ENCODE measurements at regions not wholly inside any gene's neighbourhood (a gene's known extent, or its start where the extent isn't known, plus 50 kb on each side); places are given as distances from the start of the nearest gene placed in this dataset.

- Mint-ChIP-seq H3K9me3 (ENCODE audit: unreplicated experiment) (peaks cover 9% of the 10 kb centered on the region), H3K4me1 (ENCODE audit: insufficient read depth, unreplicated experiment) (peaks cover 21% of the 10 kb centered on the region), H3K27me3 (ENCODE audit: insufficient read depth, unreplicated experiment) (no peaks in the 10 kb centered on the region), H3K4me3 (ENCODE audit: unreplicated experiment) (no peak overlapping the region), H3K36me3 (ENCODE audit: insufficient read depth, unreplicated experiment) (no peaks in the 10 kb centered on the region), H3K27ac (ENCODE audit: low read depth, unreplicated experiment) (no peak overlapping the region)
- DNase-seq (ENCODE audit: unreplicated experiment): no peak
- ChIA-PET POLR2A (no interaction called here), CTCF (interaction anchor here (1.3 kb wide), 1 partner anchor 16 kb away, joined by 7 read pairs; no protein-coding TSS in a partner anchor)
- no peak for TF ChIP-seq CTCF (IDR thresholded peaks at IDR 0.05; ENCODE audit: unreplicated experiment)
- no TSS peak for BruUV-seq (replicated peaks)
- intact Hi-C loops (cut with micrococcal nuclease): no loop called here
Observed at GRCh38 chr3:106593381-106593780, 724.6 kb upstream of the CBLB start.

- intact Hi-C loops (cut with micrococcal nuclease): loop anchor here (1.0 to 10.0 kb wide), 7 partner anchors 49 to 1075 kb away; partner anchors contain the start of gene CBLB
- Mint-ChIP-seq H3K4me1 (ENCODE audit: insufficient read depth, unreplicated experiment) (peaks cover 22% of the 10 kb centered on the region), H3K27me3 (ENCODE audit: insufficient read depth, unreplicated experiment) (no peaks in the 10 kb centered on the region), H3K27ac (ENCODE audit: low read depth, unreplicated experiment) (peak overlapping the region; percentile 65), H3K36me3 (ENCODE audit: insufficient read depth, unreplicated experiment) (no peaks in the 10 kb centered on the region), H3K4me3 (ENCODE audit: unreplicated experiment) (no peak overlapping the region), H3K9me3 (ENCODE audit: unreplicated experiment) (peaks cover 7% of the 10 kb centered on the region)
- POLR2A ChIA-PET: interaction anchor here (0.6 to 2.0 kb wide), 13 partner anchors 9 to 786 kb away, joined by 3 to 12 read pairs (median 3); partner anchors contain the start of gene CBLB
- DNase-seq (ENCODE audit: unreplicated experiment): peak; percentile 85
- no TSS peak for BruUV-seq (replicated peaks)
- peak; percentile 86 for TF ChIP-seq CTCF (IDR thresholded peaks at IDR 0.05; ENCODE audit: unreplicated experiment)
- CTCF ChIA-PET: interaction anchor here (0.6 to 3.1 kb wide), 43 partner anchors 9 to 1241 kb away, joined by 3 to 21 read pairs (median 3); no protein-coding TSS in a partner anchor
Observed at GRCh38 chr3:106609666-106610301, 741.0 kb upstream of the CBLB start.

- POLR2A ChIA-PET: interaction anchor here (0.6 to 2.0 kb wide), 10 partner anchors 20 to 787 kb away, joined by 3 to 12 read pairs (median 6); partner anchors contain the start of gene CBLB
- peaks cover 22% of the 10 kb centered on the region for H3K4me1 Mint-ChIP-seq (ENCODE audit: insufficient read depth, unreplicated experiment)
- CTCF ChIA-PET: interaction anchor here (0.6 to 3.1 kb wide), 22 partner anchors 8 to 1130 kb away, joined by 3 to 21 read pairs (median 4); no protein-coding TSS in a partner anchor
- H3K4me3 Mint-ChIP-seq (ENCODE audit: unreplicated experiment): no peak overlapping the region
- H3K27ac Mint-ChIP-seq (ENCODE audit: low read depth, unreplicated experiment): peak overlapping the region; percentile 65
- DNase-seq (ENCODE audit: unreplicated experiment): peak; percentile 57
- BruUV-seq (replicated peaks): no TSS peak
- no peaks in the 10 kb centered on the region for H3K36me3 Mint-ChIP-seq (ENCODE audit: insufficient read depth, unreplicated experiment)
- intact Hi-C loops (cut with micrococcal nuclease): loop anchor here (1.0 kb wide), 1 partner anchor 454 kb away; no protein-coding TSS in a partner anchor
- TF ChIP-seq CTCF (IDR thresholded peaks at IDR 0.05; ENCODE audit: unreplicated experiment): no peak
- H3K9me3 Mint-ChIP-seq (ENCODE audit: unreplicated experiment): peaks cover 6% of the 10 kb centered on the region
- H3K27me3 Mint-ChIP-seq (ENCODE audit: insufficient read depth, unreplicated experiment): no peaks in the 10 kb centered on the region
Observed at GRCh38 chr3:106610362-106610959, 741.6 kb upstream of the CBLB start.

- ChIA-PET POLR2A (interaction anchor here (0.6 kb wide), 1 partner anchor 654 kb away, joined by 3 read pairs; no protein-coding TSS in a partner anchor), CTCF (interaction anchor here (0.6 to 3.1 kb wide), 2 partner anchors 453 to 567 kb away, joined by 3 to 13 read pairs; no protein-coding TSS in a partner anchor)
- peak overlapping the region; percentile 65 for H3K27ac Mint-ChIP-seq (ENCODE audit: low read depth, unreplicated experiment)
Observed at GRCh38 chr3:106611116-106611515, 742.3 kb upstream of the CBLB start.

More at GRCh38 chr3:106611116-106611515, 742.3 kb upstream of the CBLB start:
- Mint-ChIP-seq H3K27me3 (ENCODE audit: insufficient read depth, unreplicated experiment) (no peaks in the 10 kb centered on the region), H3K9me3 (ENCODE audit: unreplicated experiment) (no peaks in the 10 kb centered on the region), H3K4me1 (ENCODE audit: insufficient read depth, unreplicated experiment) (peaks cover 22% of the 10 kb centered on the region), H3K36me3 (ENCODE audit: insufficient read depth, unreplicated experiment) (no peaks in the 10 kb centered on the region), H3K4me3 (ENCODE audit: unreplicated experiment) (peak overlapping the region; percentile 1)
- intact Hi-C loops (cut with micrococcal nuclease): no loop called here
- TF ChIP-seq CTCF (IDR thresholded peaks at IDR 0.05; ENCODE audit: unreplicated experiment): no peak
- DNase-seq (ENCODE audit: unreplicated experiment): no peak
- BruUV-seq (replicated peaks): no TSS peak
